Neural progenitor cell (in vitro differentiated cells): ENCODE measurements at regions not wholly inside any gene's neighbourhood (a gene's known extent, or its start where the extent isn't known, plus 50 kb on each side); places are given as distances from the start of the nearest gene placed in this dataset.

Experiments
- EZH2 ChIP-seq: fragments of 200-600 bp; sonication (generic); IDR thresholded peaks from 2 replicates; pipeline ENCODE4 v1.6.1; 2017; ENCODE audit warnings: antibody characterized with exemption, mild to moderate bottlenecking, moderate library complexity
- EZH2phosphoT487 ChIP-seq: fragments of 200-600 bp; sonication (generic); IDR thresholded peaks from 2 replicates; pipeline ENCODE4 v1.6.1; 2017; ENCODE audit warnings: antibody characterized with exemption
- TF ChIP-seq, protein P1 (sequence below): fragments of 200-600 bp; sonication (generic); IDR thresholded peaks from 2 replicates; pipeline ENCODE4 v1.5.1; 2017; ENCODE audit warnings: antibody characterized with exemption, mild to moderate bottlenecking

DNA sequence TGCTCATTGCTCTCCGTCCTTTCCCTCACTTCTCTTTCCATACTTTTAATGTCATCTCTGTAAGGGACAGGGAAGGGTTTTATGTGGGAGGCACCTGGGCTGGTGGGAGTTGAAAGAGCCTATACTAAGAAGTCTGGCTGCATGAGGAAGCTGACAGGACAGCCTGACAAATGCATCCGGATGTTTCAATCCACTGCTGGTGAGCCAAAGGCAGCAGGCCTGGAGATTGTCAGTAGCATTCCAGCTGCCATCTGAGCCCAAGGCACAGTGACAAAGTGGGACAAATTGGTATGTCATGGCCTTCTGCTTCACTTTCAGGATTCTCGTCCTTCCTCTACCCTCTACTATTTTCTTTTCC is 218.4 kb downstream of the STK31 start:
- TF ChIP-seq, protein P1, sequence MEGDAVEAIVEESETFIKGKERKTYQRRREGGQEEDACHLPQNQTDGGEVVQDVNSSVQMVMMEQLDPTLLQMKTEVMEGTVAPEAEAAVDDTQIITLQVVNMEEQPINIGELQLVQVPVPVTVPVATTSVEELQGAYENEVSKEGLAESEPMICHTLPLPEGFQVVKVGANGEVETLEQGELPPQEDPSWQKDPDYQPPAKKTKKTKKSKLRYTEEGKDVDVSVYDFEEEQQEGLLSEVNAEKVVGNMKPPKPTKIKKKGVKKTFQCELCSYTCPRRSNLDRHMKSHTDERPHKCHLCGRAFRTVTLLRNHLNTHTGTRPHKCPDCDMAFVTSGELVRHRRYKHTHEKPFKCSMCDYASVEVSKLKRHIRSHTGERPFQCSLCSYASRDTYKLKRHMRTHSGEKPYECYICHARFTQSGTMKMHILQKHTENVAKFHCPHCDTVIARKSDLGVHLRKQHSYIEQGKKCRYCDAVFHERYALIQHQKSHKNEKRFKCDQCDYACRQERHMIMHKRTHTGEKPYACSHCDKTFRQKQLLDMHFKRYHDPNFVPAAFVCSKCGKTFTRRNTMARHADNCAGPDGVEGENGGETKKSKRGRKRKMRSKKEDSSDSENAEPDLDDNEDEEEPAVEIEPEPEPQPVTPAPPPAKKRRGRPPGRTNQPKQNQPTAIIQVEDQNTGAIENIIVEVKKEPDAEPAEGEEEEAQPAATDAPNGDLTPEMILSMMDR = no peak
- no peak for TF ChIP-seq EZH2
- no peak for TF ChIP-seq EZH2phosphoT487
